ENCODE measurements at regions not wholly inside any gene's neighbourhood (a gene's known extent, or its start where the extent isn't known, plus 50 kb on each side); places are given as distances from the start of the nearest gene placed in this dataset.
A peak's percentile ranks its signal among the peaks of the same experiment; 100 is the strongest.

GRCh38 chr13:44744880-44745633 lies 168.9 kb upstream of the TSC22D1 start:
- Histone ChIP-seq H3K4me1 (no peaks in the 10 kb centered on the region), H3K36me3 (no peaks in the 10 kb centered on the region), H3K4me3 (no peak overlapping the region), H3K27ac (no peak overlapping the region), H3K9me3 (peaks cover 0 to 5% (median 0%) of the 10 kb centered on the region in 8 donors), H3K27me3 (replicated peaks in 1 of 7) (no peaks in the 10 kb centered on the region)
- 84 to 92% (median 91%) methylated on average over 10 of the region's 10 CpGs for WGBS, 5 donors
- intact Hi-C loops (cut with DNase I; ENCODE audit: low total_unique reads) = no loop called here
- TF ChIP-seq CTCF (IDR thresholded peaks at IDR 0.05 in 8 of 11, conservative IDR thresholded peaks at IDR 0.05 in 3 of 11) = no peak
- TF ChIP-seq POLR2AphosphoS5 (IDR thresholded peaks at IDR 0.05) = no peak
- no peak for TF ChIP-seq POLR2A (IDR thresholded peaks at IDR 0.05)
- no peak for DNase-seq

- no peaks in the 10 kb centered on the region for H3K36me3 ChIP-seq
- TF ChIP-seq POLR2AphosphoS5 (IDR thresholded peaks at IDR 0.05) (peak in 1 of 3 donors; percentile 39), POLR2A (IDR thresholded peaks at IDR 0.05) (no peak), CTCF (IDR thresholded peaks at IDR 0.05 in 8 of 11, conservative IDR thresholded peaks at IDR 0.05 in 3 of 11) (no peak)
- H3K27me3 ChIP-seq (replicated peaks in 1 of 7) = no peaks in the 10 kb centered on the region
- intact Hi-C loops (cut with DNase I; ENCODE audit: low total_unique reads) = no loop called here
- no peaks in the 10 kb centered on the region for H3K4me1 ChIP-seq
- DNase-seq = no peak
- peaks cover 0 to 5% (median 0%) of the 10 kb centered on the region in 8 donors for H3K9me3 ChIP-seq
- WGBS, 5 donors = 50 to 77% (median 57%) methylated on average over 7 of the region's 7 CpGs
- H3K27ac ChIP-seq = peak overlapping the region in 5 of 8 donors; percentile 2 to 64 (median 28)
- H3K4me3 ChIP-seq = no peak overlapping the region
Observed at GRCh38 chr13:44739539-44739938, 163.4 kb upstream of the TSC22D1 start.

- TF ChIP-seq CTCF (IDR thresholded peaks at IDR 0.05 in 8 of 11, conservative IDR thresholded peaks at IDR 0.05 in 3 of 11) (no peak), POLR2AphosphoS5 (IDR thresholded peaks at IDR 0.05) (no peak), POLR2A (IDR thresholded peaks at IDR 0.05) (no peak)
- Histone ChIP-seq H3K27me3 (replicated peaks in 1 of 7) (no peaks in the 10 kb centered on the region), H3K4me1 (no peaks in the 10 kb centered on the region), H3K36me3 (no peaks in the 10 kb centered on the region), H3K9me3 (peaks cover 0 to 5% (median 0%) of the 10 kb centered on the region in 8 donors), H3K4me3 (no peak overlapping the region), H3K27ac (peak overlapping the region in 3 of 8 donors; percentile 28 to 64 (median 42))
- no peak for DNase-seq
- intact Hi-C loops (cut with DNase I; ENCODE audit: low total_unique reads) = no loop called here
- 56 to 74% (median 62%) methylated on average over 4 of the region's 4 CpGs for WGBS, 5 donors
Observed at GRCh38 chr13:44739120-44739519, 163.0 kb upstream of the TSC22D1 start.

DNA sequence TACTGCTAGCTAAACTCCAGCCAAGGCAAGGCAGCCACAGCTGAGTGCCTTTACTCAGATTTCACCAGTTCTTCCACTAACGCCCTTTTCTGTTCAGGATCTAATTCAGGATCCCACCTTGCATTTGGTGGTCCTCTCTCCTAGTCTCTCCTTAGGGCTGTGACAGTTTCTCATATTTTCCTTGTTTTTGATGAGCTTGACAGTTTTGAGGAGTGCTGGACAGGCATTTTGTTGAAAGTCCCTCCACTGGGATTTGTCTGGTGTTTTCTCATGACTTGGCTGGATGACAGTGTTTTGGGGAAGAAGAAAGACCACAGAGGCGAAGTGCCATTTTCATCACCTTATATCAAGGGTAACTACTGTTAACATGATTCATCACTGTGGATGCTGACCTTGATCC lies 162.3 kb upstream of the TSC22D1 start:
- Histone ChIP-seq H3K4me1 (no peaks in the 10 kb centered on the region), H3K27ac (no peak overlapping the region), H3K27me3 (replicated peaks in 1 of 7) (no peaks in the 10 kb centered on the region), H3K9me3 (peaks cover 0 to 1% (median 0%) of the 10 kb centered on the region in 8 donors), H3K4me3 (no peak overlapping the region), H3K36me3 (no peaks in the 10 kb centered on the region)
- intact Hi-C loops (cut with DNase I; ENCODE audit: low total_unique reads) = no loop called here
- DNase-seq = no peak
- TF ChIP-seq POLR2AphosphoS5 (IDR thresholded peaks at IDR 0.05) (no peak), POLR2A (IDR thresholded peaks at IDR 0.05) (no peak), CTCF (IDR thresholded peaks at IDR 0.05 in 8 of 11, conservative IDR thresholded peaks at IDR 0.05 in 3 of 11) (no peak)
- WGBS, 5 donors = 83 to 96% (median 87%) methylated on average over 2 of the region's 2 CpGs

All from spleen (tissue), 11 donors.